IPS-NIHi7 (cell line): ENCODE measurements at regions not wholly inside any gene's neighbourhood (a gene's known extent, or its start where the extent isn't known, plus 50 kb on each side); places are given as distances from the start of the nearest gene placed in this dataset.
A peak's percentile ranks its signal among the peaks of the same experiment; 100 is the strongest.

Source experiments
- DNase-seq: peaks from one replicate; pipeline ENCODE4 v3.0.0; 2012; ENCODE audit warnings: mixed read lengths; ENCODE audit errors: extremely low spot score

GRCh38 chr2:45178854-45179253 is 169.6 kb upstream of the SIX2 start:
- DNase-seq: no peak

DNA sequence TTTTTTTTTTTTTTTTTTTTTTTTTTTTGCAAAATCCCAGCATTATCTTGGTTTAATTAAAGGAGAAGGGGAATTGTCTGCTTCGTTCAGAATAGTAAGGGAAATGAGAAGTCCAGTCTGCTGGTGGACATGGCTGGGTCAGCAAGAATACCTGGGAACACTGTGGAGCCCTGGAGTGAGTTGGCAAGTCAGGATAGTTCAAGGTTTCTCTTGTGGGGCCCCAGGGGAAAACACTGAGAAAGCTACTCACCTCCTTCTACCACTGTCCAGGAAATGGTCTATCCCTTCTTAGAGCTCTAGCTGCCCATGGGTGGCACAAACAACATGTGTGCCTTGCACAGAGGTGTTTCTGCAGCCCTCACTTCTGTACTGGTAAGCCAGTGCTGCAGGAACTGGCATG is 169.1 kb upstream of the SIX2 start:
- DNase-seq: no peak

GRCh38 chr2:45177870-45178269 is 168.6 kb upstream of the SIX2 start:
- DNase-seq: no peak

DNA sequence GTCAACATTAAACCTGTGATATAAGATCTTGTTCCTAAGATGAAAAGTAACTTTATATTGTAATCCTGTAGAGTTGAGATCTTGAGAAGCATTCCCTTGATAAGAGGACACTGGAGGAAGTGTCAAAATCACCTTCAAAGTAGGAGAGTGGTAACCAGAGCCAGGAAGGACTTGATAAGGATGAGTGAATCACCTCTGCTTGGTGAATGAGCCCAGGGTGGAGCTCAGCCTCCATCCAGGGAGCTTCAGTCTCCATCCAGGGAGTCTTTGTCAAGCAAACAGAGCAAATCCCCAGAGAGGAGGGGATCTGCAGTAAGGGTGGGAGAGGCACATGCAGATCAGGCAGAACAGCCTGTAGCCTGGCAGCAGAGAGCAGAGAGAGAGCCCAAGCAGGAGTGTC is 167.1 kb upstream of the SIX2 start:
- DNase-seq: peak; percentile 45

- DNase-seq: no peak
Observed at GRCh38 chr2:45173513-45173912, 164.3 kb upstream of the SIX2 start.

GRCh38 chr2:45172760-45173392 is 163.6 kb upstream of the SIX2 start:
- DNase-seq: no peak

DNA sequence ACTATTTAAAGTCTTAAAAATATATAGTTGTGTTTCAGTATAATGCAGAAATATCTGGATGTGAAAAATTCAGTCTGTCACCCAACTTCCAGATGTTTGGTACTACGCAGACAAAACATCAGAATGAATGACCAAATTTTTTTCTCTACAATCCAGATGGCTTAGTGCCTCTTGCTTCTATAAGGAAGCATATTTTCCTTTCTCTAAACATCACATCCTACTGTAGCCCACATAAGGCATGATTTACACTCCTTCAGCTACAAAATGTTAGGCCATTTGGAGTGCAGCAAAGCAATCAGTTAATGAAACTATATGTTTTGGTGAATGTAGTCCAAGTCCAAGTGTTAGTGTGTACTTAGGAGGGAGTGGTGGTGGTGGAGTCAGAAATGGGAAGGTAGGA is 162.9 kb upstream of the SIX2 start:
- DNase-seq: no peak

GRCh38 chr2:45171136-45171501 is 161.9 kb upstream of the SIX2 start:
- DNase-seq: no peak

DNA sequence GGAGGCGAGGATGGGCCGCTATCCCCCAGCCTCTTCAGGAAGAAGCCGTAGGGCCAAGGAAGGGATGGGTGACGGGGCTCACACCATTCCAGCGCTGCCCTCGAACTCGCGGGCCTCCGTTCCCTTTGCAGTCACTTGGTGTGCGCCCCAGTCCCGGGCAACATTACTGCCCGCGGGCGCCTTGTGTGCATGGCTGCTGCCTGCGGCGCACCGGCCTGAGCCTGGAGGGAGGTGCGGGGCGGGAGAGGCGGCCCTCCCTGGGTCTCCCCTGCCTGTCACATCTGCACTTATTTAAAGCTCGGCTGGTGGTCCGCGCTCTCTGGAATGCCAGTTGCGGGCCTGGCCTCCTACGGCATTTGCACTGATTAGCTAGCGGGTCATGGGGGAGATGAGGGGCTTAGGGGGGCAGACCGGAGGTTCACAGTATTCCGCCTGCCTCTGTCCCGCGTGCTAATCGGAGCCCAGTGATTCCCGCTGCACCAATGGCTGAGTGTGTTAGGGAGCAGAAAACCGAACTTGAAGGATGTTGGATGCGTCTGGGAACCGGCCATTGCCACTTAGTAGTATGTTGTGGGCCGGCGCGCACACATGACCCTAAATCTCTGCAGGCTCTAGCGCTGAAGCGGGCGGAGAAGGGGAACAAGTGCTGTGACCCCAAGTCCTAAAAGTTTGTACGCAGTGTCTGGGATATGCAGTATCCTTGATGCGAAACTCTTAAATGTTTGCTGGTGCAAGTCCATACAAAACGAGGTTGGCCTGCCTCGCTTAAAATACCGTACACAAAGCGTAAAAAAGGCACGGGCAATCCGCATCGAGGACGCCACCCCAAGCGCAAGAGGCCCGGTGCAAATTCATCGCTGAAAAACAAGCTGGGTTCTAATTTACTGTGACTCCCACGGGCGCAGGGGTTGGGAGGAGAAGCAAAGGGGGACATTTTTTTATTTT is 161.2 kb upstream of the SIX2 start:
- DNase-seq: peak; percentile 64

- peak; percentile 49 for DNase-seq
Observed at GRCh38 chr2:45169339-45170190, 160.3 kb upstream of the SIX2 start.

DNA sequence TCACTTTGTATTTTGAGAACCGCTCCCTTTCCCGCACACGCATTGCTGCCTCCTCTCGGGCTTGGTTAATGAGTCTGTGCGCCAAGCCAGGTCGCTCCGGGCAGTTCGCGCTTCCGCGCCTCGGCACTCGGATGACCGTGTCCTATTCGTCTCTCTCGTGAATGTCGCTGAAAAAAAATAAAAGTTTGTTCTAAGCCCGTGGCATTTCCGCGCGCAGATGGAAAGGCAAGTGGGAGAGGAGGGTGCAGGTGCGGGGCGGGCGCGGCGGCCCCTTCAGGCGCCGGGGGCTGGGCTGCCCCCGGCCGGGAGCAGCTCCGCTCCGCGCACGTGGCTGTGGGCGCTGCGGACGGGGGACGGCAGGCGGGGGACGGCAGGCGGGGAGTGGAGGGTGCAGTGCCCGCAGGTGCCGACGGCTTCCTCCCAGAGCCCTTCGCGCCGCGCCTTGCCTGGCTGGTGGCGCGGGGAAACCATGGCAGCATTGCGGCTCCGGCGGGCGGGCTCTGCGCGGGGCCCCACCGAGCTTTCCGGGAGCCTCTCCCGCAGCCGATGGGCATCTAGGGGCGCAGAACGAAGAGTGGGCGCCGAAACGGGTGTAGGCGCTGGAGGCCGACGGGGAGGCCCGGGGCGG is 159.6 kb upstream of the SIX2 start:
- DNase-seq: peak; percentile 52

GRCh38 chr2:45167920-45168629 is 158.8 kb upstream of the SIX2 start:
- no peak for DNase-seq

DNA sequence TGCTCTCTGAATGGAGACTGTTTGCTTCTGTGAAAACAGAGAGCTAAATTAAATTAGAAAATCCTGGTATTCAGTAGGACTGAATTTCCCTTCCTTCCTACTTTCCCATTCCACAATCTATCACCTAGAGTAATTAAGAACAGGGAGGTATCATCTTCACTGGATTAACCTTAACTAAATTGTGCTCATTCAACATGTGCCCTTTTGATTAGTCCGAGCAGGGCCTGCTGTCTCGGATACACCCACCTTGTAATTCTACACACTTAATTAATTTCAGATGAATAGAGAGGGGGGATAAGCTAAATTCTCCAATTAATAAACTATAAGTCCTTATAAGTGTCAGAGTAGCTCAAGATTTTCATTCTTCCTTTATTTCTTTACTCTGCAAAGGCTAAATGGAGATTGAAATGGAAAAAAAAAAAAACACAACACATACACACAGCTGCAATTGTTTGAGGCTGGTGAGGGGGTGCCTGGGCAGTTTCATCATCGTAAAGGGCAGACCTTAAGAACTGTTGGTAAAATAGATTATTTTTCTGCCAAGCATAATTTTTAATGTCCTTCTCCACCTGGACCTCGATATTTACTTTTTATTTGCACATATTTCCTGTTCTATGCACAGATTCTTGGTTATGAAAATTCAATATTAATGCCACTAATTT is 157.1 kb upstream of the SIX2 start:
- no peak for DNase-seq

GRCh38 chr2:45162711-45163110 is 153.5 kb upstream of the SIX2 start:
- DNase-seq: no peak

- no peak for DNase-seq
Observed at GRCh38 chr2:45156605-45157004, 147.4 kb upstream of the SIX2 start.

DNA sequence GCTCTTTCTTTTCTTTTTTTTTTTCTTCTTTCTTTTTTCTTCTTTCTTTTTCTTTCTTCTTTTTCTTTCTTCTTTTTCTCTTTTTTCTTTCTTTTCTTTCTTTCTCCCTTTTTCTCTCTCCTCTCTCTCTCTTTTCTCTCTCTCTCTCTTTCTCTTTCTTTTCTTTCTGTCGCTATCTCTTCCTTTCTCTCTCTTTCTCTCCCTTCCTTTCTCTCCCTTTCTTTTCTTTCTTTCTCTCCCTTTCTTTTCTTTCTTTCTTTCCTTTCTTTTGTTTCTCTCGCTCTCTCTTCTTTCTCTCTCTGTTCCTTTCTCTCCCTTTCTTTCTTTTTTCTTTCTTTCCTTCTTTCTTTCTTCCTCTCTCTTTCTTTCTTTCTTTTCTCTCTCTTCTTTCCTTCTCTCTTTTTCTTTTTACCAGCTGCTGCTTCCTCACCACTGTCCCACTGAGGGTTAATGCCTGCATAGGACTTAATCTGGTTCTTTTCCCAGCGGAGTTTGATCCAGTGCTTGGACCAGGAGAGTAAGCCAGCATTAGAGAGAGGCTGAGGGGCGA is 145.4 kb upstream of the SIX2 start:
- no peak for DNase-seq

- DNase-seq: no peak
Observed at GRCh38 chr2:45154144-45154543, 144.9 kb upstream of the SIX2 start.

DNA sequence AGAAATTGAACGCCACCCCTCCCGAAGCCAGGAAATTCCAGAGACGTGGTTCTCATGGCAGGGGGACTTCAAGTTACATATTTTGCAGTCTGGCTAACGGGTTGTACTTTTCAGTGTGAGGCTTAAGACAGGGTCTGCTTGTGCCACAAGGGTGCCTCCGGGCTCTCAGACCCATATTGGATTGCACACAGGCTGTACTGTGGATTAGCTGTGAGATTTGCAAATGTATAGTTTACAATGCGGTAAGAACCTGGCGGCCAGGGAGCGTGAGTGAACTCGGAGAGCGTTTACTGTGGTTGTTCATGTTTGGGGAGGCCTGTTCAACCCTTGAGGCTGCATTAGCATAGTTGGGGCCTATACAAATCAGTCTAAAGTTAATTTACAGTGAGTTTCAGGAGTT is 143.9 kb upstream of the SIX2 start:
- no peak for DNase-seq

DNA sequence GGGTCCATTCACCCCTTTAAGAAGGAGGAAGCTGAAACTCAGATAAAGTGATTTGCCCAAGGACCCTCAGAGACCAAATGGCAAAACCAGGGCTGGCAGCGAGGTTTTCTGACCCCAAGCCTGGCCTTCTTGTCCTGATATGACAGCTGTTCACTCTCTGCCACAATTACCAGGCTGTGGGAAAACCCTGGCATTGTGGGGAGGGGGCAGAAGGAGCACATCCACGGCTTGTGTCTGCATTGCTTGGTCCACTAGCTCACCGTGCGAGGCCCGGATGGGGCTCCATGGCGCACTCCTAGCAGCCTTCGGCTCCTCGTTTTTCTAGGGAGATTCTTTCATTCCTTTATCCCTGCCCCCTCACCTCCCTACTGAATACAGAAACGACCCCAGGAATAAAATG is 143.4 kb upstream of the SIX2 start:
- DNase-seq: no peak
